Panc1 (cell line): ENCODE measurements at regions not wholly inside any gene's neighbourhood (a gene's known extent, or its start where the extent isn't known, plus 50 kb on each side); places are given as distances from the start of the nearest gene placed in this dataset.

Experiments used
- ATAC-seq: fragments of 200-7000 bp; cut with Tn5 transposase; 2 replicates; pipeline ENCODE4 v1.9.1; 2020; ENCODE audit warnings: mild to moderate bottlenecking, moderate library complexity
- BruUV-seq: library from RNA; stranded (reverse); fragments of 400-500 nt; replicated peaks from 2 replicates; lab custom pipeline; 2021; lab: Mats Ljungman, UMichigan
- CTCF ChIA-PET: fragments of 300-600 bp; sonication (Branson Sonifier 250); formaldehyde crosslinking; loops from one replicate; lab custom pipeline; 2022; ENCODE audit warnings: antibody characterized with exemption; lab: Charles Lee
- POLR2A ChIA-PET: fragments of 300-600 bp; sonication (Branson Sonifier 250); formaldehyde crosslinking; loops from one replicate; lab custom pipeline; 2022; ENCODE audit warnings: antibody characterized with exemption; lab: Charles Lee
- DNase-seq: peaks from one replicate; pipeline ENCODE4 v3.0.0-alpha.2; 2010; ENCODE audit warnings: low read depth, low spot score
- H3K27ac ChIP-seq: 2 replicates; pipeline ENCODE4 v1.5.1; 2011; ENCODE audit warnings: mild to moderate bottlenecking, low read length, inconsistent platforms
- H3K27me3 ChIP-seq: fragments of 200-500 bp; sonication (Bioruptor generic); 2 replicates; pipeline ENCODE4 v1.6.0; 2014; ENCODE audit warnings: low read length, inconsistent platforms; ENCODE audit not compliant: control insufficient read depth, insufficient read depth
- H3K36me3 ChIP-seq: fragments of 200-500 bp; sonication (Bioruptor generic); 2 replicates; pipeline ENCODE4 v1.5.1; 2014; ENCODE audit warnings: inconsistent platforms, mild to moderate bottlenecking, low read length, moderate library complexity; ENCODE audit not compliant: control insufficient read depth, insufficient read depth
- H3K4me1 ChIP-seq: 2 replicates; pipeline ENCODE4 v1.5.1; 2011; ENCODE audit warnings: inconsistent platforms, mild to moderate bottlenecking, low read length, moderate library complexity; ENCODE audit not compliant: control insufficient read depth, insufficient read depth
- H3K4me3 ChIP-seq, 2 experiments: 2 replicates each; pipeline ENCODE4 v1.5.1; 2011 to 2012; ENCODE audit warnings: low read depth in 2 of 2, low read length in 2 of 2, mild to moderate bottlenecking in 2 of 2, inconsistent platforms in 1 of 2, moderate library complexity in 1 of 2
- H3K9me3 ChIP-seq: fragments of 200-500 bp; sonication (Bioruptor generic); 2 replicates; pipeline ENCODE4 v1.5.1; 2014; ENCODE audit warnings: low read depth, mild to moderate bottlenecking, inconsistent platforms, low read length, moderate library complexity; ENCODE audit not compliant: control insufficient read depth, insufficient read depth
- CTCF ChIP-seq: fragments of 450-650 bp; IDR thresholded peaks from 2 replicates; pipeline ENCODE4 v1.5.1; 2017; ENCODE audit warnings: mild to moderate bottlenecking
- POLR2AphosphoS5 ChIP-seq: IDR thresholded peaks from 2 replicates; pipeline ENCODE4 v1.6.1; 2012; ENCODE audit warnings: mild to moderate bottlenecking, low read depth, low read length, moderate library complexity
- REST ChIP-seq, 2 experiments: IDR thresholded peaks; 2 replicates each; pipeline ENCODE4 v1.6.1; 2011 to 2012; ENCODE audit warnings: low read depth in 2 of 2, control low read depth in 1 of 2, low read length in 1 of 2, mild to moderate bottlenecking in 1 of 2, moderate library complexity in 1 of 2; ENCODE audit not compliant: insufficient read depth in 1 of 2
- SIN3A ChIP-seq: IDR thresholded peaks from 2 replicates; pipeline ENCODE4 v1.6.1; 2012; ENCODE audit warnings: low read depth, mild to moderate bottlenecking, low read length, moderate library complexity, borderline replicate concordance; ENCODE audit not compliant: insufficient read depth
- TCF7L2 ChIP-seq: IDR thresholded peaks from 2 replicates; pipeline ENCODE4 v1.6.1; 2011; ENCODE audit warnings: mild to moderate bottlenecking, low read depth, low read length, inconsistent platforms
- in situ Hi-C: cut with HindIII; loops from 2 replicates; pipeline ENCODE4 v1.10.0; 2016; ENCODE audit warnings: low sequenced_read_pairs, low pct_unique_long_range_greater_than_20kb
- intact Hi-C: fragments of 100-400 bp; cut with micrococcal nuclease; formaldehyde crosslinking; loops from one replicate; pipeline ENCODE4 v1.10.0; 2022; ENCODE audit not compliant: unreplicated experiment

GRCh38 chr7:34449765-34450164 lies 208.3 kb upstream of the NPSR1 start:
- H3K4me1 ChIP-seq = no peaks in the 10 kb centered on the region
- POLR2A ChIA-PET = no interaction called here
- CTCF ChIA-PET = no interaction called here

GRCh38 chr7:34451183-34451582 lies 206.8 kb upstream of the NPSR1 start:
- ATAC-seq (no peak), DNase-seq (no peak)
- no TSS peak for BruUV-seq
- intact Hi-C loops = loop anchor here (10.0 kb wide), 1 partner anchor 46 kb away; no protein-coding TSS in a partner anchor
- in situ Hi-C loops = no loop called here
- no peaks in the 10 kb centered on the region for H3K4me1 ChIP-seq
- TF ChIP-seq TCF7L2 (no peak), CTCF (no peak), REST (IDR thresholded peaks at IDR 0.05; ENCODE audit: insufficient read depth in 1 of 2, low read depth in 2 of 2, low read length in 1 of 2) (no peak), POLR2AphosphoS5 (no peak), SIN3A (no peak)
- H3K9me3 ChIP-seq = no peaks in the 10 kb centered on the region
- no peaks in the 10 kb centered on the region for H3K27me3 ChIP-seq
- no peak overlapping the region for H3K4me3 ChIP-seq
- ChIA-PET CTCF (no interaction called here), POLR2A (no interaction called here)
- H3K27ac ChIP-seq = no peak overlapping the region
- no peaks in the 10 kb centered on the region for H3K36me3 ChIP-seq

More at GRCh38 chr7:34449765-34450164, 208.3 kb upstream of the NPSR1 start:
- DNase-seq (no peak), ATAC-seq (no peak)
- BruUV-seq = no TSS peak
- in situ Hi-C loops (no loop called here), intact Hi-C loops (loop anchor here (10.0 kb wide), 2 partner anchors 45 to 65 kb away; no protein-coding TSS in a partner anchor)
- Histone ChIP-seq H3K4me3 (no peak overlapping the region), H3K27ac (no peak overlapping the region), H3K36me3 (no peaks in the 10 kb centered on the region), H3K27me3 (no peaks in the 10 kb centered on the region), H3K9me3 (no peaks in the 10 kb centered on the region)
- TF ChIP-seq SIN3A (no peak), REST (IDR thresholded peaks at IDR 0.05; ENCODE audit: insufficient read depth in 1 of 2, low read depth in 2 of 2, low read length in 1 of 2) (no peak), POLR2AphosphoS5 (no peak), CTCF (no peak), TCF7L2 (no peak)
